ENCODE measurements at regions not wholly inside any gene's neighbourhood (a gene's known extent, or its start where the extent isn't known, plus 50 kb on each side); places are given as distances from the start of the nearest gene placed in this dataset.

- TF ChIP-seq EZH2 (IDR thresholded peaks at IDR 0.05) (no peak), EZH2phosphoT487 (IDR thresholded peaks at IDR 0.05) (no peak), CTCF (IDR thresholded peaks at IDR 0.05) (no peak)
Measured at GRCh38 chr18:35904389-35905037, 68.0 kb upstream of the RMP24 start.

Data from neural progenitor cell (in vitro differentiated cells).